ENCODE measurements at regions not wholly inside any gene's neighbourhood (a gene's known extent, or its start where the extent isn't known, plus 50 kb on each side); places are given as distances from the start of the nearest gene placed in this dataset.

- no peak for DNase-seq (ENCODE audit: low spot score in 2 of 2)
- Histone ChIP-seq H3K27me3 (no peaks in the 10 kb centered on the region), H3K27ac (no peak overlapping the region), H3K4me1 (no peaks in the 10 kb centered on the region), H3K4me3 (no peak overlapping the region), H3K9me3 (no peaks in the 10 kb centered on the region), H3K36me3 (no peaks in the 10 kb centered on the region)
- intact Hi-C loops (cut with DNase I) = no loop called here
- TF ChIP-seq, protein P1, sequence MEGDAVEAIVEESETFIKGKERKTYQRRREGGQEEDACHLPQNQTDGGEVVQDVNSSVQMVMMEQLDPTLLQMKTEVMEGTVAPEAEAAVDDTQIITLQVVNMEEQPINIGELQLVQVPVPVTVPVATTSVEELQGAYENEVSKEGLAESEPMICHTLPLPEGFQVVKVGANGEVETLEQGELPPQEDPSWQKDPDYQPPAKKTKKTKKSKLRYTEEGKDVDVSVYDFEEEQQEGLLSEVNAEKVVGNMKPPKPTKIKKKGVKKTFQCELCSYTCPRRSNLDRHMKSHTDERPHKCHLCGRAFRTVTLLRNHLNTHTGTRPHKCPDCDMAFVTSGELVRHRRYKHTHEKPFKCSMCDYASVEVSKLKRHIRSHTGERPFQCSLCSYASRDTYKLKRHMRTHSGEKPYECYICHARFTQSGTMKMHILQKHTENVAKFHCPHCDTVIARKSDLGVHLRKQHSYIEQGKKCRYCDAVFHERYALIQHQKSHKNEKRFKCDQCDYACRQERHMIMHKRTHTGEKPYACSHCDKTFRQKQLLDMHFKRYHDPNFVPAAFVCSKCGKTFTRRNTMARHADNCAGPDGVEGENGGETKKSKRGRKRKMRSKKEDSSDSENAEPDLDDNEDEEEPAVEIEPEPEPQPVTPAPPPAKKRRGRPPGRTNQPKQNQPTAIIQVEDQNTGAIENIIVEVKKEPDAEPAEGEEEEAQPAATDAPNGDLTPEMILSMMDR (IDR thresholded peaks at IDR 0.05) = no peak
Observed at GRCh38 chr1:87688136-87688535, 359.5 kb downstream of the LMO4 start.

- no peak overlapping the region for H3K27ac ChIP-seq
- H3K36me3 ChIP-seq = no peaks in the 10 kb centered on the region
- no peak for DNase-seq (ENCODE audit: low spot score in 2 of 2)
- no peak overlapping the region for H3K4me3 ChIP-seq
- no peaks in the 10 kb centered on the region for H3K9me3 ChIP-seq
- no peaks in the 10 kb centered on the region for H3K27me3 ChIP-seq
- TF ChIP-seq, protein P1 (IDR thresholded peaks at IDR 0.05) = no peak
- no peaks in the 10 kb centered on the region for H3K4me1 ChIP-seq
- intact Hi-C loops (cut with DNase I) = no loop called here
Observed at GRCh38 chr1:87689487-87689886, 360.8 kb downstream of the LMO4 start.

- Histone ChIP-seq H3K36me3 (no peaks in the 10 kb centered on the region), H3K4me1 (no peaks in the 10 kb centered on the region), H3K27ac (no peak overlapping the region), H3K27me3 (no peaks in the 10 kb centered on the region), H3K9me3 (no peaks in the 10 kb centered on the region), H3K4me3 (no peak overlapping the region)
- DNase-seq (ENCODE audit: low spot score in 2 of 2) = no peak
- TF ChIP-seq, protein P1 (IDR thresholded peaks at IDR 0.05) = no peak
- intact Hi-C loops (cut with DNase I) = no loop called here
Observed at GRCh38 chr1:87696483-87696882, 367.8 kb downstream of the LMO4 start.

DNA sequence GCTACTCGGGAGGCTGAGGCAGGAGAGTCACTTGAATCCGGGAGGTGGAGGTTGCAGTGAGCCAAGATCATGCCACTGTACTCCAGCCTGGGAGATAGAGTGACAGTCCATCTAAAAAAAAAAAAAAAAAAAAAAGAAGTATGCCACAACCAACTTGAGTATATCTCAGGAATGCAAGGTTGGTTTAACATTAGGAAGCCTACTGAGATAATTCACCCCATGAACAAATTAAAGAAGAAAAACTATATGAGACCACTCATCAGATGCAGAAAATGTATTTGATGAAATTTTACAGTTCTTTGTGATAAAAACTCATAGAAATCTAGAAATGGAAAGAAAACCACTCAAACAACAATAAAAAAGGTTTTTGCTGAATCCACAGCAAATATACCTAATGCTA lies 373.8 kb downstream of the LMO4 start:
- no peak overlapping the region for H3K27ac ChIP-seq

GRCh38 chr1:87705233-87705632 lies 376.6 kb downstream of the LMO4 start:
- Histone ChIP-seq H3K36me3 (no peaks in the 10 kb centered on the region), H3K27ac (no peak overlapping the region), H3K9me3 (peaks cover 0 to 8% of the 10 kb centered on the region in 2 donors), H3K4me3 (no peak overlapping the region), H3K4me1 (no peaks in the 10 kb centered on the region), H3K27me3 (no peaks in the 10 kb centered on the region)
- intact Hi-C loops (cut with DNase I) = no loop called here
- TF ChIP-seq, protein P1 (IDR thresholded peaks at IDR 0.05) = no peak
- no peak for DNase-seq (ENCODE audit: low spot score in 2 of 2)

More for the DNA sequence above, 373.8 kb downstream of the LMO4 start:
- Histone ChIP-seq H3K4me1 (no peaks in the 10 kb centered on the region), H3K27me3 (no peaks in the 10 kb centered on the region), H3K4me3 (no peak overlapping the region), H3K9me3 (peaks cover 0 to 8% of the 10 kb centered on the region in 2 donors), H3K36me3 (no peaks in the 10 kb centered on the region)
- DNase-seq (ENCODE audit: low spot score in 2 of 2) = no peak
- intact Hi-C loops (cut with DNase I) = no loop called here
- TF ChIP-seq, protein P1 (IDR thresholded peaks at IDR 0.05) = no peak

- Histone ChIP-seq H3K27me3 (no peaks in the 10 kb centered on the region), H3K36me3 (no peaks in the 10 kb centered on the region), H3K27ac (no peak overlapping the region), H3K9me3 (peaks cover 0 to 8% of the 10 kb centered on the region in 2 donors), H3K4me1 (no peaks in the 10 kb centered on the region), H3K4me3 (no peak overlapping the region)
- intact Hi-C loops (cut with DNase I) = no loop called here
- TF ChIP-seq, protein P1 (IDR thresholded peaks at IDR 0.05) = no peak
- DNase-seq (ENCODE audit: low spot score in 2 of 2) = no peak
Observed at GRCh38 chr1:87706203-87706602, 377.5 kb downstream of the LMO4 start.

All from ascending aorta (tissue), 2 donors.